GM21423 (cell line): ENCODE measurements at regions not wholly inside any gene's neighbourhood (a gene's known extent, or its start where the extent isn't known, plus 50 kb on each side); places are given as distances from the start of the nearest gene placed in this dataset.

Experiments
- ATAC-seq: cut with Tn5 transposase; IDR thresholded peaks from one replicate; pipeline ENCODE4 v1.9.1; 2021; ENCODE audit warnings: mild to moderate bottlenecking, moderate library complexity; ENCODE audit not compliant: unreplicated experiment

DNA sequence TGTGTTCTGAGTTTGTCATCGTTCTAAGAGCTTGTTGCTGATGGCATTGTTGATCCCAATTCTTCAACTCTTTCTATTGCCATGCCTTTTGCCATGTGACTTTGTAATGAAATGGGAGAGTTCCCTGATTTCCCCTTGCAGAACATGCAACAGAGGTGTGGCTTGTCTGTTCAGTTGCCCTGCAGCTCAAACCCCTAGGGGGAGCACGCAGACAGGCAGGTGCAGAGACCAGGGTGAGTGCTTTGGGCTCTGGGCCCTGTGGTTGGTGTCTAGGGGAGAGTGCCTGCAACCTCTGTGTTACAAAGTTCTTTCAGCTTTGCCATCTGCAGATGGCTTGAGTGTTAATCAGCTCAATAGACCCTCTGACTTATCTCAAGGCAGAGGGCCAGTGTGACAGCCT, 332.7 kb downstream of the MID1IP1 start:
- no peak for ATAC-seq

DNA sequence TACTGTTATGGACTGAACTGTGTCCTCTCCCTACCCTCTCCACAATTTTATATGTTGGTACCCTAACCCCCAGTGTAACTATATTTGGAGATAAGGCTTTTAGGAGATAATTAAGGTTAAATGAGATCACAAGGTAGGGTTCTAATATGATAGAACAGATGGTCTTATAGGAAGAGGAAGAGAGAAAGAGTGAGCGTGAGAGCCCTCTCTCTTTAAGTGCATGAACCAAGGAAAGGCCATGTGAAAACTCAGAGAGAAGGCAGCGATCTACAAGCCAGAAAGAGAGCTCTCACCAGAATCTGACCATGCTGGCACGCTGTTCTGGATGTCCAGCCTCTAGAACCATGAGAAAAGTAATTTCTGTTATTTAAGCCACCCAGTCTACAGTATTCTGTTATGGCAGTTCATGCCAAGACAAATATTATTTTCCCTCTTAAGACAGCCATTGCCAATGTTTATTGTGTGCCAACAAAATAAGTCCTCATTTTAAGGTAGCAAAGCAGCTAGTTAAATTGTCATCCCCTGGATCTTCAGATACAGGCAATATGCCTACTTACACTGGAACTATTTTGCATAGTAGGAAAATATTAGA, 336.2 kb downstream of the MID1IP1 start:
- no peak for ATAC-seq

DNA sequence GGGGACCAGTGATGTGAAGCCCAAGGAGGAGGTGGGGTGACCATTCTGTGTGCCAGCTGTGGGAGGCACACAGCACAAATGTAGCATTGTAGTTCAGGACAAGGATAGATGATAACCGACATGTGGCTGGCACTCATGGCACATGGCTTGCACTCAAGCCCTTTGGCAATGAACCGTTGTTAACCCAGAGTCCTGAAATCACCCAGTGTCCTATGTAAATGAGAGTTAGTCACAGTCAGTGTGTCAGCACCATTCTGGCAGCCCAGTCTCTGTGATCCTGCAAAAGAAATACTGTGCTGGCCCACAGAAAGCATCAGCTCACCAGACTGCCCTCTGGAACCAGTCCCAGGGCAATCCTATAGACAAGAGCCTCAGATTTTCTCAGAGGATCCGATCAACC, 339.3 kb downstream of the MID1IP1 start:
- ATAC-seq, result no peak

DNA sequence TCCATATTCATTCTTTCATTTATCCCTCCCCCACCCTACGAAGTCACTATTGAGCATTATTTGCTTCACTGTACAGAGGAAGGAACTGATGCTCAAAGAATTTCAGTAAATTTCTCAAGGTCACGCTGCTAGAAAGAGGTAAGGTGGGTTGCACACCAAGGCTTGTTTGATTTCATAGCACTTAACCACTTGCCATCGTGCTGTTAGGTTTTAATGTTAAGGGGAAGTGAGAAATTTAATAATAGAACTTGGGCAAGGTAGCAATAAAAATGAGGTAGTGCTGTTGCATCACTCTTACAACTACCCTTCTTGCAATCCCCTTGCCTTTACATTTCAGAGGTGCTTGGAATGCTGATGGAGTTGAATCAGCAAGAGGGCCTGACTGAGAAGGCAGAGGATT, 343.1 kb downstream of the MID1IP1 start:
- peak; percentile 68 for ATAC-seq

DNA sequence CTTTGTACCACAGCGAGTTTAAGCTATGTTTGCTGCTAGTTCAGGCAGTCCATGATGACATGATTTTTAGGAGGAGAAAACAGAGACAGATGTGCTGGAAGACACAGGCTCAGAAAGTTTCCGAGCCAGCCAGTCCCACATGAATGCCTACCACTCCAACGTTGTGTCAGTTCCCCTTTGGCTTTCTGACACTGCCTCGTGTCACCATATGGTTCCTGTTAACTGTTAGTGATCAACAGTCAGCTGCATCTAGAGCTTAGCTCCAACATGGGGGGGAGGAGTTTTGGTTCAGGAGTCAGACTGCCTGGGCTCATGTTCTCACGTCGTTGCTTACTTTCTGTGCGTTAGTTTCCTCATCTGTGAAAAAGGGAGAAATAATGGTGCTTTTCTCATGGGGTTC, 343.7 kb downstream of the MID1IP1 start:
- ATAC-seq, result peak; percentile 59

DNA sequence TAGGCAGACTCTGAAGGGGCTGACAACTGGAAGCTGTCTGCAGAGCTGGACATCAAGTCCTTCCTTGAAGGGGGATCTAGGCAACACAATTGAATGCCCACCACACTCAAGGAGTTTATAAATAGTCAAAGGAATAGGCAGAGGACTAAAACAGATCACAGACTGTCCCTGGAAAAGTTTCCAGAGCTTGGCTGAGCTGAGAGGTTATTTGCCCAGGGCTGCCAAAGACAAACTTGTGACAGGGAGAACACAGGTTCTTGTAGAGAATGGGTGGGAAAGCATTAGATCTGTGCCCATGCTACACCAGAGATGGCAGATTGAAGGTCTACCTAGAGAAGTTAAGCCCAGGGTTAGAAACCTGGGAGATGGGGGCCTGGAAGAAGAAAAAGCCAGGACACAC, 344.6 kb downstream of the MID1IP1 start:
- no peak for ATAC-seq

DNA sequence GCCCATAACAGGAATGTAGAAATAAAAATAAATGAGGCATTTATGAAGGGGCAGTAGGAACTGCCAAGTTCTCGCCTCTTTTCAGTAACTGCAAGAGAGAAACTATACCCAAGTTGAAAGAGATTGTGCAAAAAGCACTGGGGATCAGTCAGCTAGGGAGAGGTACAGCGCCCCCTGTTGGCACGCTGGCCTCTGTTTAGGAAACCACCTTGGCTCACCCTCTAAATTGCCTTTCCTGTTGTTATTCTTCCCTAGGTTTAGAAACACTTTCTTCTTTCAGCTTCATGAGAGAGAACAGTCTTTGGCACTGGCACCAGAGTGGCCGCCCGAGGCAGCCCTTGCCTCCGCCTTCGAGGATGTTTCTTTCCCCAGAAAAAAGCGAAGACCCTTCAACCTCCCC, 348.5 kb downstream of the MID1IP1 start:
- ATAC-seq, result no peak

DNA sequence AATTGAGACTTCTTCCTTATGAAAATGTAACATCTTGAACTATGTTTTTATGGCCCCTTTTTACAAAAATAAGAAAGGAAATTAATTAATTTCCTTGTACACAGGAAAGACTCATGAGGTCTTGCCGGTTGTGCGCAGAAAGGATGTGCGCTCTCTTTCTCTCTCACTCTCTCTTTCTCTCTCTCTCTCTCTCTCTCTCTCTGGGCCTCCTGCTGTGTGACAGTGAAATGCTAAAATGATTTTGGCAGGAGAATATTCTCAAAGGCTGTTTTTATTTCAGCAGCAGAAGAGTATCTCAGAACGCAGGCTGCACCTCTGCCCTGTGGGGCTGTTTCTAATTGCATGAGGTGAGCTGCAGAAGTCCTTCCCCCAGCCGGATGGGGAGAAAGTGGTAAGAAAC, 349.0 kb downstream of the MID1IP1 start:
- no peak for ATAC-seq

DNA sequence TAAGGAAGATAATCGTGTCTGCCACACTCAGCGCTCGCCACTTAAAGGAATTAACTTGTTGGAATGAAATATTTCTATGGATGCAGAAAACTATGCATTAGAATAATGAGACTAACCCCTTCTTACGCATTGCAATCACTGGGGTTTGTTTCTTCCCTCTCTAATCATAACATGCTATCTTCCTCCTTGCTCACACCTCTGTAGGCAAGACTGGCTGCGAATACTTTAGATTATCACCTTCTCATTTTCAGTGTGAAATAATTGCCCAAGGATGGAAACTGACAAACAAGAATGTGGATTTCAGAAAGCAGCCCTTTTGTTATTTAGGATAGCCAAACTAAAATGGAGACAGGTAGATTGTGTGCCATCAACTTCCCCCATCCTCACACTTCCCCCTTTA, 349.4 kb downstream of the MID1IP1 start:
- no peak for ATAC-seq

DNA sequence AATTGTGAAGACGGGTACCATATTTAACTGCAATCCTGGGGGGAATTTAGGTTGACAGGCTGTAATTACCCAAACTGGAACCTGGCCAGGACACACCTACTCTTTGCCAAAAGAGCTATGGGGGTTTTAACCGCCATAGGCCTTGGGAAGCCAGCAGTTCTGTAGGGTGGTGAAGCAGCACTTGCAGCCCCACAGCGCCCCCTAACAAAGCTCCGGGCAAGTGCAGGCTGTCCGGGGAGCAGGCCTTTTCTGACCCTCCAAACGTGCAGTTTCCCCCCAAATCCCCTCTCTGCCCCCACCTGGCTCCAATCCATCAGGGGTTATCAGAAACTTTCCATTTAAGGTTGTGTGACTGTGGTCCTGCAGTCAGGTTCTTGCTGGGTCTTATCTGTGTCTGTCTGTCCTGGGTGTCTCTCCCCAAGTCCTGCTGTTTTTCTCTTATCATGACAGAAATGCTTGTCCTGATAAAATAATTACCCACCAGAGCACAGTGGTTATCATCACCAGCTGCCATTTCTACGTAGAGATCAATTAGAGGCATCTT, 350.9 kb downstream of the MID1IP1 start:
- ATAC-seq, result no peak

DNA sequence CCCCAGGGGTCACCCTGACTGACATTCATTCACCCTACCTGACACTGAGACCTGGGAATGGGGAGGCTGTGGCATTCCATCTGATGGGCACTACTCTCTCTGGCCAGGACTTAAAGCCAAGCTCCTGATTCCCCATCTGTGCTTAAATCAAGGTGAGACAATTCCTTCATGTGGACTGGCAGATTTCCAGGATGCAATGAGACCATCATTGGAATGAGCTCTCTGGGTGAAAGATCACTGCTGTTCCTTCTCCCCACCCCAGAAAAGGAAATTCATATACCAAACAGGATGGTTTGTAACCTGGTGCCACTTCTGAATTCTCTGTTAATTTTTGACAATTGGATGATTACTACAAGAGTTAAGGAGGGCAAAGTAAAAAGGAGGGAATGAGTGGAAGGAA, 354.8 kb downstream of the MID1IP1 start:
- no peak for ATAC-seq

DNA sequence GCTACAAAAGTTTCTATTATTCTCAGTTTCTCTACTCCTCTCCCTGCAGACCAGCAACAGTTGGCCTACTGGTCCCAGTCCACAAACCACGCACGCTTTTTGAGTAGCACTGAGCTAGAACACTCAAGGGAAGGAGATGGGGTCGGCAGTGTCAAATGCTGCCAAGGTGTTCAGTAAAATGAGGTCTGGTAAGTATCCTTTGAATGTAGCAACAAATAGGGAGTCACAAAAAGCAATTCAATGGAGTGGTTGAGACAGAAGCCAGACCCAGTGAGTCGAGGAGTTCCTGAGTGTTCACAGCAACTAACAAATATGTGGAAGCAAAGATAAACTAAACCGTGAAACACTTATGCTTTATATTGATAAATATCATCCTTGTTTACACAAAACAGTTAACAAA, 355.7 kb downstream of the MID1IP1 start:
- no peak for ATAC-seq

DNA sequence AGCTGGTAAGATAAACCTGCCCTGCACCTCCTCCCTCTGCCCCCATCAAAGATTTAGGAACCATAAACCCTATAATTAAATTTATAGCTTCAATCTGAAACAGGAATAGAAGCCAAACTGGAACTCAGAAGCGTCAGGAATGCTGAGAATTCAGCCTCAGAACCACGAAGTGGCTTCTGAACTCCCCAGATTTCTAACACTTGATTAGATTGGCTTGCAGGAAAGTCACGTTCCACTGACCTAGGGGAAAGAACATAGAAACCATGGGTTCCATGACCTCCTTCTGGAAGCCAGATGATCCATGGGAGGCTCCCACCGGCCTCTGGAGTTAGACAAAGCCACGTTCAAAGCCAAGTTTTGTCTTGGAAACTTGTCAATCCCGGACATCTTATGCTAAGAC, 356.5 kb downstream of the MID1IP1 start:
- no peak for ATAC-seq

DNA sequence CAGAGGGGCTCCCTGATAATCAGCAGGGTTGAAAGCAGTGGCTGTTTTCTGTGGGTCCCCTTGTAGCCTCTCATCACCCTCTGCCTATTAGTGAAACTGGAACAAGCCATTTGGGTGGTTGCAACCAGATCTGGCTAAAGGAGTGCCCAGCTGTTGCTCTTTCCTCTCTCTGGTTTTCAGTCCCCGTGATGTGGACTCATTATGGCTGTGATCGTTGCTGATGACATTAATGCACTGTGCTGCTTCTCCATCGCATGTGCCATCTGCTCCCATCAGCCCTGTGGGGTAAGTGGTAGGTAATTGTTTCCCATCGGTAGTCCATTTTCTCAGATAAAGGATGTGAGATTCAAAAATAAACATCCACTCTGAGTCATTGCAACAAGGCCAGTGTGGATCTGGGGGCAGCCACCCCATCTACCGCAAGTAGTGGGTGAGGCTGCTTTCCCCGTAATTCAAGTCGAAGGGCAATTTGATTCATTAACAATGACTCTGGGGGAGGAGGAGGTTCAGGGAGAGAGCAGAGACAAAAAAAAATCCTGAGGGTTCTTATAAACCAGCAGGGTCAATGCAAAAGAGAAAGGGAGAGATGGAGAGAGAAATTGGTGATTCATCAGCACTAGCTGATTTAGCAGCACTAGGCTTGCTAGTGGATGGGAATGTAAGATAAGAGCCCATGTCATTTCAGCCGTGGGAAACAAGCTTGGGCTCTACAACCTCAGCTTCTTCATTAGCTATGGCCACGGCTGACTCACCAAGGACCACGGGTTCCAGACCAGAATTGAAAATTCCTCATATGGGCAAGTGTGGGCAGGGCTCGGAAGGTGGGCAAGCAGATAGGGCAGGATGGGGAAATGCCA, 357.8 kb downstream of the MID1IP1 start:
- peak; percentile 47 for ATAC-seq

DNA sequence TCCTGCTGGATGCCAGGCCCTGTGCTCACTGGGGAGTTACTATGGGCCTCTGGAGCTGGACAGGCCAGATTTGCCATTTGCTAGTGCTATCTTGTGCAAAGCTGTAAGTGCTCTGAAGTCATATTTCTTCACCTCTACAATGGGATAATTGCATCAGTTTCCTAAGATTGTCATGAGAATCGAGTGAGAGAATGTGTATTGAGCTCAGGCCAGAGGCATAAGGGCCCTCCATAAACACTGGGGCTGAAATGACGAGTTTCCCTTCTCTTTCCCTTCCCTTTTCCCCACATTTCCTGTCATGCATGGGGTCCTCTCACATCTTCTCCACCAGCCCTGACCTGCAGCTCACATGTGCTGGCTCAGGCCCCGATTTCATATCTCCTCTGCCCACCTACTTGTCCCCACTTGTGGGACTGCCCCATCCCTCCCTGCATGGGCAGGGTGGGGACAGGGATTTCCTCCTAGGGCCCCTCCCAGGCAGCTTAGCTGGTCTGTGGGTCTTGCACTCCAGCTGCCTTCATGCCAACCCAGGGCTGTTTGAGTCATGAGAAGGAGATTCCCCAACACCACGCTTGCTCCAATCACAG, 358.8 kb downstream of the MID1IP1 start:
- ATAC-seq, result no peak

DNA sequence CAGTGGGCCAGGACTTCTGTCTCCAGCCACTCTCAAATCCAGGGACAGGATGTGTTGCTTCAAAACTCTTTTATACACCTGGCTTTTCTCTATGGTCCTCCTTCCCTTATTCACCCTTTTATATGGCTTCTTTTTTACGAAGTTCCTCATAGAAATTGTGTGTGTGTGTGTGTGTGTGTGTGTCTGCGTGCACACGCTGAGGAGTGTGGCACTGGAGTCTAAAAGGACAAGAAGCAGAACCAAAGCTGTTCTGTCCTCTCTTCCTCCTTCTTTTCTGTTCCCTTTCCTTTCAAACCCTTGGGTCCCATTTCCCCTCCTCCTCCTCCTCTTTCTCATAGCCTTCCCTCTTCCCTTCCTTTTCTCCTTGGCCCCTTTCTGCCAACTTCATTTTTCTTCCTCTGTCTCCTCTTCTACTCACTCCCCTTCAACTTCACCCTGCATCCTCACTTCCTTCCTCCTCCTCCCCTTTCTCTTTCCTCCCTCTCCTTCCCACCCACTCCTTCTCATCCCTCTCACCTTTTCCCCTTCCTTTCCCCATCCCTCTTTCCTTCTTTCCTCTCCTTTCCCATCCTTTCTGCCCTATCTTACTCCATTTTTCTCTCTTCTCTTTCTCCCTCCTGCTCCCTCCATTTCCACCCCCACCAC, 360.5 kb downstream of the MID1IP1 start:
- no peak for ATAC-seq

DNA sequence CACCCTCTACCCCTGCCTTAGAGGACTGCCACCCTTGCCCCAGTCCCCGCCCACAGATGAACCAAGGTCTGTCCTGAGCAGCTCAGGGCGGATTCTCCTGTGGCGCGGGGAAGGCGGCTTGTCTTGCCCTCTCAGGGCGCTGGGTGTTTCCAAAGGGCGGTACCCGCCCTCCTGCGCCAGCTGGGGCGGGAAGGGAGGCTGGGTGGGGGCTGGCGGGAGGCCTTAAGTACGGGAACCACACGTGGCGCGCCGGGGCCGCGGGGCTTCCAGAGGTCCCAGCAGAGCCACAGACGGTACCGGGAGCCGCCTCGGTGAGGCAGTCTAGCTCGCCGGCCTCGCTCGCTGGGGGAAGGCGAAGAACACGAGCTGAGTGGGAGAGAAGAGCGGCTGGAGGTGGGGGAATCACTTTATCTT, 361.1 kb downstream of the MID1IP1 start:
- no peak for ATAC-seq

DNA sequence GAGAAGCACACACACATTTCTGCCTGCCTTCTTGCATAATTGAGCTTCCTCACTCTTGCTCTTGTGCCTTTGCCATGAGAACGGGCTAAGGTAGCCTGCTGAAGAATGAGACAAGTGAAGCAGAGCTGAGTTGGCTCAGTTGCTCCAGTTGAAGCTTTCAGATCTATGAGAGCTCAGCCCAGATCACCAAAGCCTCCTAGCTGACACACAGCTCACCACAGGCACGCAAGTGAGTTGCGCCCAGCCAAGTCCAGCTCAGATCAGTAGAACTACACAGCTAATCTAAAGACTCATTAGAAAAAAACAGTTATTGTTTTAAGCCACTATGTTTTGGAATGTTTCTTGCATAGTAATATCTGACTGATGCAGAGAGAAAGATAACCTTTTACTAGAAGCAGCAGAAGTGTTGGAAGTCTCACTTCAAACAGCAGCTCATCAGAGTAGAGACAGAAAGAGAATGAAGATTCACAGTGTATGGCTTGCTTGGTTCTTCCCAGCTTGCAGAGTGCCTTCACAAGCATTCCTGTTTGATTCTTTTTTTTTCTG, 362.4 kb downstream of the MID1IP1 start:
- ATAC-seq, result no peak

DNA sequence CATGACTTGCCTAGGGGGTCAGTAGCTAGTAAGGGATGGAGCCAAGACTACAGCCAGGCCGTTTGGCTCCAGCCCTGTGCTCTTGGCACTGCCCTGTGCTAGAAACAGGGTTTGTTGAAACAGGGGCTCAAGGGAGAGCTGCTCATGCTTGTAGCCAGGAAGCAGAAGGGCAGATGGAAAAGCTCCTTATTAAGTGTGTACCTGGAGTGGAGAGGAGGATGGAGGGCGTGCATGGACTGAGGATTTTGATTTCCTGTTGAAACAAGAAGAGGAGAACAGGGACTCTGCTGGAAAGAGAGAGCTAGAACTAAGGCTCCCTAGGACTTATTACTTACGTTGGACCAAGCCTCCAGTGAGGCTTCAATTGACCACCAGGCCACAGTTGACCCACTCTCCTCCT, 363.0 kb downstream of the MID1IP1 start:
- no peak for ATAC-seq

DNA sequence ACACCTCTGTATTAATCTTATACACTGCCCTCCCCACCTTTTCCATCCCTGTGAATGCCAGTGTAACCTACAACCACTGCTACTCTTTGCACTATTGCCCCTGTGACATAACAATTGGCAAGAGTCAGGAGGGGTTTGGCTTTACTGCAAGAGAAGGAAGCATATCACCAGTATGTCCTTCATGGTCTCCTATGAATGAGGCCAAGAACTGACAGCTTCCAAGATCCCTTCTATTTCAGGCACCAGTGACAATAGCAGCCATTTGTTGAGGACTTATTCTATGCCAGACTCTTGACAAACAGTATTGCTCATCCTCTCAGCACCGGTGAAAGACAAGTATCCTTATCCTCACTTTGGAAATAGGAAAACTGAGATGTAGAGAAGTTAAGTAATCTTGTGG, 363.9 kb downstream of the MID1IP1 start:
- no peak for ATAC-seq

DNA sequence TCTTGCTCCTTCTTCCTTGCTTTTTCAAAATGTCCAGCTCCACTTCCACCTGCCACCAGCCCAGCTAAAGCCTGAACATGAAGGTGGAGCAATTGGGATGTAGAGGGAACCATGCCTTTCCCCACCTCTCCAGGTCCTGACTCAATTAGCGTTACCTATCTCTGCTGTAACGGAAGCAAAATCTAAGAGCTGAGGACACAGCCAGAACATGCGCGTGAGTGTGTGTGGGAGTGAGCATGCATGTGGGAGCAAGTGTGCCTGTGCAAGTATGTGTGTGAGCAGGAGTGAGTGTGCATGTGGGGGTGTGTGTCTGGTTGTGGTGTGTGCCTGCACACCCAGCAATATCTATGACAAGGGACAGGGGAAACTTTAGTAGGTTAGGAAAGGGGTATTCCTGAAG, 364.5 kb downstream of the MID1IP1 start:
- no peak for ATAC-seq
